Left lung (tissue), 4 donors: ENCODE measurements at regions not wholly inside any gene's neighbourhood (a gene's known extent, or its start where the extent isn't known, plus 50 kb on each side); places are given as distances from the start of the nearest gene placed in this dataset.
A peak's percentile ranks its signal among the peaks of the same experiment; 100 is the strongest.

Source experiments
- ATAC-seq: fragments of 200-7000 bp; cut with Tn5 transposase; one replicate; pipeline ENCODE4 v1.9.1; 2020; ENCODE audit warnings: moderate library complexity
- DNase-seq, 4 donors: peaks; one replicate each; pipeline ENCODE4 v3.0.0-alpha.2; 2013 to 2020
- H3K27ac ChIP-seq, 2 donors: fragments of 200-600 bp; sonication (generic) in 1 of 2; one replicate each; pipeline versions ENCODE4 v1.5.0 to v1.8.0; 2020 to 2021
- H3K27me3 ChIP-seq, 2 donors: fragments of 200-600 bp; sonication (generic) in 1 of 2; one replicate each; pipeline versions ENCODE4 v1.5.0 to v1.8.0; 2020 to 2021
- H3K36me3 ChIP-seq, 2 donors: fragments of 200-600 bp; sonication (generic) in 1 of 2; one replicate each; pipeline versions ENCODE4 v1.5.0 to v1.8.0; 2020 to 2021
- H3K4me1 ChIP-seq, 2 donors: fragments of 200-600 bp; one replicate each; pipeline ENCODE4 v1.8.0; 2021
- H3K4me3 ChIP-seq, 2 donors: fragments of 200-600 bp; sonication (generic) in 1 of 2; one replicate each; pipeline versions ENCODE4 v1.5.0 to v1.8.0; 2020 to 2021; ENCODE audit warnings: mild to moderate bottlenecking in 1 of 2
- H3K9me3 ChIP-seq, 2 donors: fragments of 200-600 bp; sonication (generic) in 1 of 2; one replicate each; pipeline versions ENCODE4 v1.5.0 to v1.8.0; 2020 to 2021
- intact Hi-C, 2 donors: fragments of 100-400 bp; cut with DNase I; formaldehyde crosslinking; loops; one replicate each; pipeline versions ENCODE4 v1.11.2 to v1.14.2; 2022
- TF ChIP-seq, protein P1 (sequence below), 2 donors: fragments of 200-600 bp; sonication (generic) in 1 of 2; IDR thresholded peaks; one replicate each; pipeline versions ENCODE4 v1.5.0 to v1.8.0; 2021; ENCODE audit warnings: antibody characterized with exemption in 2 of 2
- donor health status: DM: no; HTN: yes; CAD: no.
- donor health status: DM: no; HTN: no; CAD: no.

DNA sequence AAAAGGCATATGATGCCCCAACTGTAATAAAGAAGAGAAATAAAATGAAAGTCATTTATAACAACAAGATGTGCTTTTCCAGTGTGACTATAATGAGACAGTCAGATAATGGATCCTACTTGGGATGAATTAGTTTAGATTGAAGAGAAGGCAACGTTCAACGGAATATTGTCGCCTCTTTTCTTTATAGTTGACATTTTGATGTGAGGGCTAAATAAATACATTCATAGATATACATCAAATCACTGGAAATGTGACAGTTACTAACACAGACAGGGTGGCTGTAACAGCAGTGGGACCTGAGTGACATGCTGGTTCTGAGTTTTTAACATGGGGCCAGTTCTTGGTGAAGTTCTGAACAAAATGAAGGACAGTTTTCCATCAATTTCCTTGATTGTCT, 61.1 kb upstream of the ATP2B2 start:
- intact Hi-C loops: no loop called here
- no peaks in the 10 kb centered on the region for H3K36me3 ChIP-seq
- H3K27ac ChIP-seq: no peak overlapping the region
- H3K4me1 ChIP-seq: no peaks in the 10 kb centered on the region
- H3K27me3 ChIP-seq: peaks cover 0 to 32% of the 10 kb centered on the region in 2 donors
- ATAC-seq (no peak), DNase-seq (no peak)
- H3K4me3 ChIP-seq: no peak overlapping the region
- H3K9me3 ChIP-seq: no peaks in the 10 kb centered on the region
- TF ChIP-seq, protein P1, sequence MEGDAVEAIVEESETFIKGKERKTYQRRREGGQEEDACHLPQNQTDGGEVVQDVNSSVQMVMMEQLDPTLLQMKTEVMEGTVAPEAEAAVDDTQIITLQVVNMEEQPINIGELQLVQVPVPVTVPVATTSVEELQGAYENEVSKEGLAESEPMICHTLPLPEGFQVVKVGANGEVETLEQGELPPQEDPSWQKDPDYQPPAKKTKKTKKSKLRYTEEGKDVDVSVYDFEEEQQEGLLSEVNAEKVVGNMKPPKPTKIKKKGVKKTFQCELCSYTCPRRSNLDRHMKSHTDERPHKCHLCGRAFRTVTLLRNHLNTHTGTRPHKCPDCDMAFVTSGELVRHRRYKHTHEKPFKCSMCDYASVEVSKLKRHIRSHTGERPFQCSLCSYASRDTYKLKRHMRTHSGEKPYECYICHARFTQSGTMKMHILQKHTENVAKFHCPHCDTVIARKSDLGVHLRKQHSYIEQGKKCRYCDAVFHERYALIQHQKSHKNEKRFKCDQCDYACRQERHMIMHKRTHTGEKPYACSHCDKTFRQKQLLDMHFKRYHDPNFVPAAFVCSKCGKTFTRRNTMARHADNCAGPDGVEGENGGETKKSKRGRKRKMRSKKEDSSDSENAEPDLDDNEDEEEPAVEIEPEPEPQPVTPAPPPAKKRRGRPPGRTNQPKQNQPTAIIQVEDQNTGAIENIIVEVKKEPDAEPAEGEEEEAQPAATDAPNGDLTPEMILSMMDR (IDR thresholded peaks at IDR 0.05): no peak

DNA sequence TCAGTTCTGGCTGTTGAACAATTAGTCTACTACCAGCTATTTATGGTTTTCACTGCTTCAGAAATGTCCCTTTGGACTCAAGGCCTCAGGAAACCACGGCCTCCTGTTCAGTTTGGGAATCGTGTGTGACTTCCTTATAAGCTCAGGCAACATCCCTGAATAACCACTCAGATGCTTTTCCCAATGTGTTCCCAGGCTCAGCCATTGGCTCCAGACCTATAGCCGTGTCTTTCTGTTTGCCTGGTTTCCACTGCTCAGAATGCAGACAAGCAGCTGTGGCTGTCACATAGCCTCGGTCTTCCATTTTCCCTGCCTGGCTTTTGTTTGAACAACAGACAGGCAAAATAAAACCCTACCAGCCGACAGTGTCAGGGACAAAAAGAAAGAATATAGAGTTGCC, 63.2 kb upstream of the ATP2B2 start:
- Histone ChIP-seq H3K27ac (no peak overlapping the region), H3K4me3 (no peak overlapping the region), H3K9me3 (no peaks in the 10 kb centered on the region), H3K27me3 (peaks cover 0 to 33% of the 10 kb centered on the region in 2 donors), H3K4me1 (no peaks in the 10 kb centered on the region), H3K36me3 (no peaks in the 10 kb centered on the region)
- no peak for DNase-seq
- TF ChIP-seq, protein P1 (IDR thresholded peaks at IDR 0.05): no peak
- ATAC-seq: no peak
- intact Hi-C loops: no loop called here

DNA sequence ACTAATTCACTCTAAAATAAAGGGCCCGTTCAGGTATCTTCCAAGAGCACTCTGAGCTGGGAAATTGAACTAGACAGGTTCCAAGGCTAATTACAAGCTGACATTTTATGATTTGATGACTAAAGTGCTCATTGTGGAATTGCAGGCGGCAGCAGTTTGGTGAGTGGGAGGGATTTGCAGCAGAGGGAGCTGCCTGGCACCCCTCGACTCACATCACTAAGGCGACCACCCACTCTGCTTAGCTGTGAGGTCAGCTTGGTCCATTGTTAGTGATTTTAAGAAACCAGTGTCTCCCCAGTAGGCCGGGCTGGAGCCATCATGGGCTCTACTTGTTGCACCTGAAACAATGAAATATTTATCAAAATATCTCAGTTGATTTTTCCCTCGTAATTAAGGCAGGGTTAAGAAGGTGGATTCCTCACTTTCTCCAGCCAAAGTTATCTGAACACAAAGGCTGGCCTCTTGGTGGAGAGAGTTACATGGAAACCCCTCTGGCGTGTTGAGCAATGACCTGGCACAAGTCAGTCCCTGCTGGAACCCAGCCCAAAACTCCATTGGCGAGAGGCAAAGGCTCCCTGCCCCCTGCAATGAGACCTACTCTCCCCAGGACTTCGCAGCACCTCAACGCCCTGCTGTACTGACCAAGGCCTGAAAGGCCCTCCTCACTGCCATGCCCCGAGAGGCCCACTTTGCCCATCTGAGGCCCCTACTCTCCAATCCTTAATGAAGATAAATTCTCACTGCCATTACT, 65.0 kb upstream of the ATP2B2 start:
- TF ChIP-seq, protein P1 (IDR thresholded peaks at IDR 0.05): no peak
- ATAC-seq: no peak

DNA sequence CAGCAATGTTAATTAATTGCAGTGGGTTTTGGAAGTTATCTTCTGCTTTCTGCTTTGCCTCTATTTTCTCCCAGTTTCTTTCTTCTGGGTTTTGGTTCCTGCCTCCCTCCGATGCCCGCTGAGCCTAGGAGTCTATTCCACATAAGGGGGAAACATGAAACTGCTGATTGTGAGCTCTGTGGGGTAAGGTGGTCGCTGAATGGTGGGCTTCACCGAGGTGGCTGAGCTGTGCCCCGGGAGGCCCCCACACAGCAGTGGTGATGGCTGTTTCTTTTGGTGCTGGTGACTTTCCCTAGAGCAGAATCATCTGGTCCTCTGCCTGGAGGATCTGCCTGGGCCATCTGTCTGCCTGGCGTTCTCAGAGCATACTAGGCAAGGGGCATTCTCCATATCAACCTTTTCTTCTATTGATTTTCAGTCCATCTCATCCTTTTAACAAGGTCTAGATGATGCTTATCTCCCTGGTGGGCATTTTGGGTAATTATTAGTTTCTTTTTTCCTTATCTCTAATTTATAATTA, 68.8 kb upstream of the ATP2B2 start:
- ATAC-seq (no peak), DNase-seq (no peak)
- no peak overlapping the region for H3K27ac ChIP-seq
- peaks cover 0 to 25% of the 10 kb centered on the region in 2 donors for H3K27me3 ChIP-seq
- no peaks in the 10 kb centered on the region for H3K4me1 ChIP-seq
- H3K4me3 ChIP-seq: no peak overlapping the region
- TF ChIP-seq, protein P1 (IDR thresholded peaks at IDR 0.05): no peak
- intact Hi-C loops: no loop called here
- no peaks in the 10 kb centered on the region for H3K36me3 ChIP-seq
- H3K9me3 ChIP-seq: no peaks in the 10 kb centered on the region

More for the DNA sequence above, 65.0 kb upstream of the ATP2B2 start:
- Histone ChIP-seq H3K4me1 (no peaks in the 10 kb centered on the region), H3K4me3 (no peak overlapping the region), H3K27ac (no peak overlapping the region), H3K9me3 (no peaks in the 10 kb centered on the region), H3K27me3 (peaks cover 0 to 35% of the 10 kb centered on the region in 2 donors), H3K36me3 (no peaks in the 10 kb centered on the region)
- peak in 2 of 4 donors; percentile 36 to 57 for DNase-seq
- intact Hi-C loops: no loop called here

DNA sequence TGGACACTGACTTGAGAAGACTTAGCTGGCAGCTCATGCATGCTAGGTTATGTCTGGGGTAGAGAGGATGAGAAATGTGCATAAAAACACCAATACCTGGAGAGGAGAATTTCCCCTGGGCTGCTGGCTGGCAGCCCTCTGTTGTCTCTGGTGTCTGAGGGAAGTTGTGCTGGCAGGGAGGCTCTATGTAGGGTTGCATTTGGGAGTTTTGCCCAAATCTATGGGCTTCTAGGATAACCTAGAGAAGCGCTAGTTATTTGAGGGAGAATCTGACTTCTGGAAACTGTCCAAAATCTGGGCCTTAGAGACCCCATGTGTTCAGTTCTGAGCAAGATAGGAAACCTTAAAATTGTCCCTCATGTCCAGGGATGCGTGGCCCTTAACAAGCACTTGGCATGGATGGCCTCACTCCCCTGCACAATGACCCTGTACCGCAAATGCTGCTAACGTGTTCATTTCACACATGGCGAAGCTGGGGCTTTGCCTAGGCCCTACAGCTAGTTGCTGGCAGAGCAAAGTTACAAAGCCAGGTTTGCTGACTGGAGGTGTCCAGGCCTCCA, 70.3 kb upstream of the ATP2B2 start:
- TF ChIP-seq, protein P1 (IDR thresholded peaks at IDR 0.05): no peak
- no peak overlapping the region for H3K4me3 ChIP-seq
- no peak overlapping the region for H3K27ac ChIP-seq
- ATAC-seq: no peak
- peaks cover 0 to 32% of the 10 kb centered on the region in 2 donors for H3K27me3 ChIP-seq
- no peaks in the 10 kb centered on the region for H3K36me3 ChIP-seq
- intact Hi-C loops: no loop called here
- no peaks in the 10 kb centered on the region for H3K9me3 ChIP-seq
- no peaks in the 10 kb centered on the region for H3K4me1 ChIP-seq
- no peak for DNase-seq
